HG03064 (cell line): ENCODE measurements at regions not wholly inside any gene's neighbourhood (a gene's known extent, or its start where the extent isn't known, plus 50 kb on each side); places are given as distances from the start of the nearest gene placed in this dataset.
"Not testable (repeated sequence)": the region's sequence is repeated elsewhere in the genome, so short reads cannot be mapped to it uniquely, and the experiment has no call there.

ENCODE experiments used
- ATAC-seq: cut with Tn5 transposase; IDR thresholded peaks from one replicate; pipeline ENCODE4 v1.9.1; 2021; ENCODE audit warnings: low read depth; ENCODE audit not compliant: unreplicated experiment

GRCh38 chr12:105681341-105681740 lies 350.9 kb downstream of the C12orf75 start:
- ATAC-seq = no peak

DNA sequence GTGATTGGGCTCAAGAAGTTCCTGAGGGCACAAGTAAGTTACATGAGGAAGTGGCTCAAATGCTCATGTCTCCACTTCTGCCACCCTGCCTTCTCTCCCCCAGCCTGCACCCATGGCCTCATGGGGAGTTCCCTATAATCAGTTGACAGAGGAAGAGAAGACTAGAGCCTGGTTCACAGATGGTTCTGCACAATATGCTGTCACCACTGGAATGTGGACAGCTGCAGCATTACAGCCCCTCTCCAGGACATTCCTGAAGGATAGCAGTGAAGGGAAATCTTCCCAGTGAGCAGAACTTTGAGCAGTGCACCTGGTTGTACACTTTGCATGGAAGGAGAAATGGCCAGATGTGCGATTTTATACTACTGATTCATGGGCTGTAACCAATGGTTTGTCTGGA lies 352.3 kb downstream of the C12orf75 start:
- not testable (repeated sequence) for ATAC-seq

- ATAC-seq = not testable (repeated sequence)
Measured at GRCh38 chr12:105683836-105684235, 353.3 kb downstream of the C12orf75 start.

GRCh38 chr12:105698075-105698474 lies 367.6 kb downstream of the C12orf75 start:
- ATAC-seq = no peak

DNA sequence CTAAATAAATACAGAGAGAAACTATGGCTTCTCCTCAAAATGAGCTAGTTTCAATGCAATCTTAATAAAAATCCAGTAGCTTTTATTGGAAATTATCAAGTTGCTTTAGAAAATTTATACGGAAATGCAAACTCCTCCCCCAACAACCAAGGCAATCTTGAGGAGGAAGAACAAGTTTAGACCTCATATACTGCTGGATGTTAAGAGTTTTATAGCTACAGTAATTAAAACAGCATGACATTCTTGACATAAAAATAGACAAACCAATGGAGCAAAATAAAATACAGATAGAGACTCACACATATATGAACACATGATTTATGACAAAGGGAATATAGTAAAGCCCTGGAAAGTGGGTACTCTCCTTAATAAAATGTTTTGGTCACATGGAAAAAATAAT lies 368.7 kb downstream of the C12orf75 start:
- ATAC-seq = no peak

DNA sequence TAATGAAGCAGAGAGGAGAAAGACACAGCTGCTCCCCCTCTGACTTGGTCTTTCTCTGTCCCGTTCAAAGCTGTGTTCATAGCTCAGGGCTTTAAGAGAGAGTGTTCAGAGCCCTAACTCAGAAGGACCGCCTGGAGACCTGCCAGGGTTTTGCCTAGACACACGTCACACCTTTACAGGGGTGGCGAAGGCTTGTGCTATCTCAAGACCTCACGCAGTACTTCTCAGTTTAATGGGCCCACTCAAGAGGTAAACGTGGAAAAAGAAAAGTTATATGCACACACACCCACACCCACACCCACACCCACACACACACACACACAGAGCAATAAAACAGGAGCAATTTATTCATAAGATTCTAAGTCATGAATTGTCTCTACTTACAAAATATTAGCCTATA lies 374.3 kb downstream of the C12orf75 start:
- no peak for ATAC-seq

- no peak for ATAC-seq
Measured at GRCh38 chr12:105705235-105705634, 374.7 kb downstream of the C12orf75 start.

DNA sequence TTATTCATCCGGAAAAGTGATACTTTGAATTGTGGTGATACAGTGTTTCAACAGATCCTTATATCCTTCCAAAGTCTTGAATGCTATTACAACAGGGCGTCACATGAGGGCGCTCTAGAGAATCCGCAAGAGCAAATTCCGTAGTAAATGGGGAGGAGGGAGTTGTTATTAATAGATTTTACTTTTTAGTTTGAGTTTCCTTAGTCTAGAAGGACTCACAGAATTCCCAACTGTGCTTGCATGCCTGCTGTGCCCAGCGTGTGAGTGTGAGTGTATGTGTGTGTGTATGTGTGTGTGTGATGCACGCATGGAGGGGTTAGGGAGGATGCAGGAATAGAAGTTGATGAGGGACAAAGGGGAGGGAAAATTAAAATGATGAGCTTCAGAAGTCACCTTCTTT lies 375.3 kb downstream of the C12orf75 start:
- no peak for ATAC-seq

DNA sequence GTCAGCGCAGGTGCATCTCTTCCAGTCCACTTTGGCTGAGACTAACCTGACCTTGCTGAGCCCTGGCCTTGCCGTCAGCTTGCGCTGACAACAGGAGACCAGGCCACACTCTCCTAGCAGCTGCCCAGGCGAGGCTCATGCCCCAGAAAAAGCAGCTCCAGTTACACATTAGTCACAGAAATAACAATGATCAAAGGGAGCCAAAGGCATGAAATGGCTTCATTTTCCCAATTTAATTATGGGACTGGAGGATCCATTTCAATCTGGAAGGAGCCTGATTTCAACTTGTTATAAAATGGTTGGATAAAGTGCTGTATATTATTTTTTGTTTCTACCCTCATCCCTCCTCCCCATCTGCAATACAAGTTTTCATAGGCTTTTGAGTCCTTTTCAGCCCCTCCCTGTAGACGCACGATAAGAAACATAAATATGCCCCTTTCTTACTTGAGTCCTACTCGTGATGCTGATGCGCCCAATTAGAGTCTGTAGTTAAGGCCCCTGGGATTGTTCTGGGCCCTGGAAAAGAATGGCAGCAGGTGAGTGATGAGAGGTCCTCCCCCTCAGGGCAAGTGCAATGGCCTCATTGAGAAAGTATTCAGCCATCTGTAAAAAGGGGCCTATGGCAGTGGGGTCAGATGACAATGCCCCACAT lies 376.0 kb downstream of the C12orf75 start:
- no peak for ATAC-seq

DNA sequence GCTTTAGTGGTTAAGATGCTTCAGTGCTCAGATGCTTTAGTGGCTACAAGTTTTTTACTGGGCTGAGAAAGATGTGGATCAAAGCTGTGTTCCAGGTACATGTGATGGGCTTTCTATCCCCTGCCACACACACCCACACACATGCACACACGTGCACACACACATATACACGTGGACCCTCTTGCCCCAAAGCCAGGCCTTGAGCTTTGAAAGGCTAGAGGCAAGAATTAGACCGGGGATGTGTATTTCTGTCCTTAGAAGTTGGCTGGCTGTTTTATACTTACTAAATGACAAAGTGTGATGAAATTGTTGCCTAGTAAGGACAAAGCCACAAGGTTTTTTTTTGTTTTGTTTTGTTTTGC lies 376.5 kb downstream of the C12orf75 start:
- no peak for ATAC-seq

- no peak for ATAC-seq
Measured at GRCh38 chr12:105713606-105714305, 383.3 kb downstream of the C12orf75 start.

DNA sequence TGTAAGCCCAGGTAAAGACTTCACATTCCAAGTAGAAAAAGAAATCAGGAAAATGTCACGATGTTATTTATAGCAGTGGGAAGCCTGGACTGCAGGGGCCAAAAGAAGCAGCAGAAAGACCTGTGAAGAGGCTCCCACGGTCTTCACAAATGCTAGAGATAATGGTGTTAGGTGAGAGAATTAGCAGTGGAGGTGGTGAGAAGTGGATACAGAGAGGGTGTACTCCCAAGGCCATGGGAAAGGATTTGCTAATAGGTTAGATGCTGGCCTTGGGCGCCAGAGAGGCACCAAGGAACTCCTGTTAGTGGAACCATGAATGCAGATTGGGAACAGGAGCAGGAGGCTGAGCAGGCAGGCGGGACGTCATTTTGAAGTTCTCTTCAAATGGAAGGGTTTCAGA lies 386.1 kb downstream of the C12orf75 start:
- no peak for ATAC-seq

GRCh38 chr12:105721051-105721825 lies 390.7 kb downstream of the C12orf75 start:
- ATAC-seq = peak; percentile 75

GRCh38 chr12:105721891-105722290 lies 391.4 kb downstream of the C12orf75 start:
- peak; percentile 14 for ATAC-seq

DNA sequence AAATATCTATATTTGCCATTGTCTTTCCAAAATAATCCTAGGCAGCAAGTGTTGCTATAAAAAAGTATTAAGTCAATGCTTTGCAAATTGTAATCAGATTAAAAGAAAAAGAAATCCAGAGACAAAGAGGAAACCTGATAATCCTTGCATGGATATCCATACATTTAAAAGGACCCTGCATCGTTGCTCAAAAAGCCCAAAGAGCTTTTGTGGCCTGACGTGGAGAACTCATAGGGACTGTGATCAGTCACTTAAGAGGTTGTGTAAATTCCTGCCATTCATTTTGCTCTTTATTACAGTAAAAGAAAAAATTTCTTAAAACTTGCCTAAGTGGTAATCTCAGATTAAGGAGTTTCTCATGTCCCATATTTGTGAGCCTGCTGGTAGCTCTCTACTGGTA lies 392.6 kb downstream of the C12orf75 start:
- ATAC-seq = no peak

GRCh38 chr12:105723494-105723893 lies 393.0 kb downstream of the C12orf75 start:
- ATAC-seq = no peak

- ATAC-seq = no peak
Measured at GRCh38 chr12:105724641-105725040, 394.1 kb downstream of the C12orf75 start.

GRCh38 chr12:105725054-105725453 lies 394.6 kb downstream of the C12orf75 start:
- ATAC-seq = no peak

- ATAC-seq = no peak
Measured at GRCh38 chr12:105729181-105729771, 398.8 kb downstream of the C12orf75 start.

DNA sequence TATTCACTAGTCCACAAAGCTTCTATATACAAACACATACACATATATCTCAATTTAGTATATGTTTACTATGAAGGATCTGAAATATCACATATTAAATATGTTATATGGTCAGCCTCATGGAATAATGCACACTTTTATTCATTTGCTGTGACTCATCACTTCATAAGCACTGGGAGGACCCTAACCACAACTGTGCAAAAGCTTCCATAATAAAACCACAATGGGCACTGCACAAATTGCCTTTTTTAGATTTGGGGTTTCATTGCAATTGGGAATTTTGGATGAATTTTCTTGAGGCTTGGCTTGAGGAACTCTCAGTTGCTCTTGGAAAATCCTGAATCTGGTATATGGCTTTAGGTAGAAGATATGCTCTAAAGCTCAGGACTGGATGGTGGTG lies 399.4 kb downstream of the C12orf75 start:
- no peak for ATAC-seq

DNA sequence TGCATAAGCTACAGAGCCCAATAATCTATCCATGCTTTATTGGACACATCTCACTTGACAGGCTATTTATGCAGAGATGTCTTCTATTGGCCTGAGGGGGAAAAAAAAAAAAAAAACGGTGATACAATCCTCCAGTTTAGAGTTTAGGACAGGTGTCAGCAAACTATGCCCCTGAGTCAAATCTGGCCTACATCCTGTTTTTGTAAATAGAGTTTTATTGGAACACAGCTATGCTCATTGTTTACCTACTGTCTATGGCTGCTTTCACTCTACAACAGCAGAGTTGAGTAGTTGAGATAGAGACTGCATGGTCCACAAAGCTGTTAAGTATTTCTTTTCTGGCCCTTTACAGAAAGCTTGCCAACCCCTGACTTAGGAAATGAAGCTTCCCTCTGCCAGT lies 403.1 kb downstream of the C12orf75 start:
- ATAC-seq = no peak
